GM12878 (cell line): ENCODE measurements at regions not wholly inside any gene's neighbourhood (a gene's known extent, or its start where the extent isn't known, plus 50 kb on each side); places are given as distances from the start of the nearest gene placed in this dataset.

Experiments used
- ATAC-seq: fragments of 200-7000 bp; cut with Tn5 transposase; 3 replicates; pipeline ENCODE4 v1.9.1; 2020; ENCODE audit warnings: mild to moderate bottlenecking, moderate library complexity
- BruUV-seq: library from RNA; stranded (reverse); fragments of 400-500 nt; replicated peaks from 2 replicates; lab custom pipeline; 2021; lab: Mats Ljungman, UMichigan
- CTCF ChIA-PET: fragments of 300-600 bp; sonication (Branson Sonifier 250); formaldehyde crosslinking; extraction: SDS; loops from one replicate; lab custom pipeline; 2021; ENCODE audit warnings: inconsistent platforms; lab: Yijun Ruan, JAX
- POLR2A ChIA-PET: fragments of 350-600 bp; formaldehyde crosslinking; extraction: SDS; loops from one replicate; lab custom pipeline; 2021; ENCODE audit warnings: inconsistent platforms; lab: Charles Lee
- RAD21 ChIA-PET: fragments of 300-600 bp; sonication (Branson Sonifier 250); formaldehyde crosslinking; loops from one replicate; lab custom pipeline; 2023; ENCODE audit warnings: antibody characterized with exemption; ENCODE audit not compliant: unreplicated experiment; lab: Charles Lee
- SMC1A ChIA-PET: fragments of 300-600 bp; sonication (Branson Sonifier 250); formaldehyde crosslinking; loops from one replicate; lab custom pipeline; 2023; ENCODE audit not compliant: unreplicated experiment, uncharacterized antibody; lab: Charles Lee
- DNase-seq: peaks from one replicate; pipeline ENCODE4 v3.0.0-alpha.2; 2011; ENCODE audit warnings: low read depth, low spot score
- FAIRE-seq: peaks from 3 replicates; lab custom pipeline; 2011; peaks lifted over from hg19 to GRCh38; lab: Jason Lieb, UNC
- H2AFZ ChIP-seq: 2 replicates; pipeline ENCODE4 v1.6.0; 2011; ENCODE audit warnings: low read depth, low read length, control low read depth; ENCODE audit not compliant: control insufficient read depth
- H3K27ac ChIP-seq: 2 replicates; pipeline ENCODE4 v1.5.1; 2011; ENCODE audit warnings: control low read depth; ENCODE audit not compliant: control insufficient read depth, insufficient read depth
- H3K27me3 ChIP-seq, 2 experiments: replicated peaks in 1 of 2; 2 replicates each; pipeline versions ENCODE4 v1.6.0 to v1.6.1; 2011; ENCODE audit warnings: low read length in 1 of 2; ENCODE audit not compliant: control insufficient read depth in 2 of 2, insufficient read depth in 2 of 2
- H3K36me3 ChIP-seq, 2 experiments: 2 replicates each; pipeline ENCODE4 v1.5.1; 2011; ENCODE audit warnings: low read length in 1 of 2; ENCODE audit not compliant: control insufficient read depth in 2 of 2, insufficient read depth in 2 of 2
- H3K4me1 ChIP-seq: 2 replicates; pipeline ENCODE4 v1.6.1; 2011; ENCODE audit warnings: mild to moderate bottlenecking, low read length, moderate library complexity, mixed read lengths; ENCODE audit not compliant: control insufficient read depth, insufficient read depth
- H3K4me2 ChIP-seq: 2 replicates; pipeline ENCODE4 v1.6.0; 2011; ENCODE audit warnings: control low read depth; ENCODE audit not compliant: control insufficient read depth, insufficient read depth
- H3K4me3 ChIP-seq: fragments of 200-600 bp; sonication (generic); 2 replicates; pipeline ENCODE4 v1.5.1; 2016
- H3K79me2 ChIP-seq: 2 replicates; pipeline ENCODE4 v1.6.0; 2011; ENCODE audit warnings: low read length; ENCODE audit not compliant: control insufficient read depth, insufficient read depth
- H3K9ac ChIP-seq: 2 replicates; pipeline ENCODE4 v1.8.0; 2011; ENCODE audit warnings: low read length, control low read depth, mixed read lengths; ENCODE audit not compliant: control insufficient read depth, insufficient read depth
- H3K9me3 ChIP-seq: replicated peaks from 3 replicates; pipeline ENCODE4 v1.5.1; 2011; ENCODE audit warnings: mild to moderate bottlenecking, low read length; ENCODE audit not compliant: control insufficient read depth, insufficient read depth
- H4K20me1 ChIP-seq: 2 replicates; pipeline ENCODE4 v1.6.0; 2011; ENCODE audit not compliant: control insufficient read depth, insufficient read depth
- ASH2L ChIP-seq: fragments of 300-600, 200-600 bp; sonication (generic); IDR thresholded peaks from 2 replicates; pipeline ENCODE4 v1.6.1; 2017; ENCODE audit warnings: low read depth, mild to moderate bottlenecking, borderline replicate concordance
- BCL3 ChIP-seq: IDR thresholded peaks from 2 replicates; pipeline ENCODE4 v1.6.1; 2011; ENCODE audit warnings: borderline replicate concordance, low read depth, mild to moderate bottlenecking, moderate library complexity, low read length; ENCODE audit not compliant: insufficient read depth, poor library complexity, severe bottlenecking
- BHLHE40 ChIP-seq, 2 experiments: fragments of 450-650 bp in 1 of 2; IDR thresholded peaks; 2 replicates each; pipeline ENCODE4 v1.6.1; 2011 to 2017; ENCODE audit warnings: low read depth in 2 of 2, borderline replicate concordance in 1 of 2, improper control_type of control experiment in 1 of 2, low read length in 1 of 2, mild to moderate bottlenecking in 1 of 2
- EP300 ChIP-seq, 2 experiments: fragments of 150-350 bp in 1 of 2; IDR thresholded peaks; 2 replicates each; pipeline ENCODE4 v1.6.1; 2011 to 2012; ENCODE audit warnings: low read depth in 2 of 2, low read length in 2 of 2, borderline replicate concordance in 1 of 2, improper control_type of control experiment in 1 of 2, inconsistent platforms in 1 of 2; ENCODE audit not compliant: control insufficient read depth in 1 of 2
- FOXK2 ChIP-seq: fragments of 450-650 bp; IDR thresholded peaks from 2 replicates; pipeline ENCODE4 v1.6.1; 2017; ENCODE audit warnings: mild to moderate bottlenecking, moderate library complexity
- GABPA ChIP-seq: IDR thresholded peaks from 2 replicates; pipeline ENCODE4 v1.6.1; 2014; ENCODE audit warnings: antibody characterized with exemption, low read depth, mild to moderate bottlenecking, inconsistent platforms
- HCFC1 ChIP-seq: fragments of 150-350 bp; IDR thresholded peaks from 2 replicates; pipeline ENCODE4 v1.6.1; 2014; ENCODE audit warnings: low read length
- IKZF2 ChIP-seq, 2 experiments: fragments of 450-650 bp; IDR thresholded peaks; 2 replicates each; pipeline ENCODE4 v1.6.1; 2017; ENCODE audit warnings: mild to moderate bottlenecking in 2 of 2, moderate library complexity in 2 of 2
- MXI1 ChIP-seq: fragments of 150-350 bp; IDR thresholded peaks from 2 replicates; pipeline ENCODE4 v1.6.1; 2011; ENCODE audit warnings: low read depth, mild to moderate bottlenecking, inconsistent platforms, low read length, improper control_type of control experiment
- MYC ChIP-seq: IDR thresholded peaks from 2 replicates; pipeline ENCODE4 v1.6.1; 2011; ENCODE audit warnings: mild to moderate bottlenecking, low read length, moderate library complexity, inconsistent platforms; ENCODE audit not compliant: insufficient read depth, insufficient replicate concordance, insufficient read length, severe bottlenecking
- POLR2AphosphoS2 ChIP-seq: IDR thresholded peaks from 2 replicates; pipeline ENCODE4 v1.6.1; 2011; ENCODE audit warnings: low read depth, mild to moderate bottlenecking, low read length, improper control_type of control experiment, moderate library complexity
- SMAD1 ChIP-seq: fragments of 450-650 bp; IDR thresholded peaks from 2 replicates; pipeline ENCODE4 v1.6.1; 2018; ENCODE audit warnings: mild to moderate bottlenecking, low read depth; ENCODE audit not compliant: partially characterized antibody
- TCF7 ChIP-seq: IDR thresholded peaks from 2 replicates; pipeline ENCODE4 v1.6.1; 2014; ENCODE audit warnings: antibody characterized with exemption, borderline replicate concordance
- ZNF217 ChIP-seq: fragments of 450-650 bp; IDR thresholded peaks from 2 replicates; pipeline ENCODE4 v1.6.1; 2017; ENCODE audit warnings: antibody characterized with exemption, mild to moderate bottlenecking
- WGBS: methylation state at CpG from one replicate; pipeline ENCODE4 v1.1.6; 2016; ENCODE audit warnings: low lambda C conversion rate; ENCODE audit not compliant: insufficient replicate concordance, insufficient coverage; ENCODE audit errors: missing lambda C conversion rate; 5-methylcytosine and 5-hydroxymethylcytosine counted together
- in situ Hi-C: fragments of 300-500 bp; cut with MboI; formaldehyde crosslinking; loops from 9 replicates; pipeline ENCODE4 v1.14.3; 2018; ENCODE audit warnings: mixed read lengths
- intact Hi-C: fragments of 100-400 bp; cut with micrococcal nuclease; formaldehyde crosslinking; loops from one replicate; pipeline ENCODE4 v1.14.2; 2022; ENCODE audit not compliant: unreplicated experiment
- TF ChIP-seq, protein P1 (sequence below): fragments of 450-650 bp; IDR thresholded peaks from 2 replicates; pipeline ENCODE4 v1.6.1; 2017; ENCODE audit warnings: low read depth, mild to moderate bottlenecking, moderate library complexity

DNA sequence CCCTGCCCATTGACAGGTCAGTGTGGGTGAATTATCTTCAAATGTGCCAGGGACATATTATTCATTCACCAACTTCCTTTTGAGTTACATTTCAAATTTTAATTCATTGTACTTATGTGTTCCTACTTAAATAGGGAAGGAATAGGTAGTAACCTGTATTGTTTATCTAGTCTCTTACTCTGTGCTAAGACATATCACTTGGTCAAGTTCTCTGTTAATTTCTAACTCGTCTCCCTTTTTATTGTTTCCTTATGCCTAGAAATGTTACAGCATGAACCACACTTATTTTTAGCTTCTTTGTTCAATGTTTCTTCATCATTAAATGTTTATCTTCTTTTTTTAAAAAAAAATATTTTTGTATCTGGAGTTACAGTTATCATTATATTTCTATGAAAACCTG, 151.9 kb downstream of the HAUS1 start:
- ChIA-PET SMC1A (no interaction called here), RAD21 (no interaction called here), CTCF (no interaction called here), POLR2A (no interaction called here)
- H3K36me3 ChIP-seq, result no peaks in the 10 kb centered on the region; a peak in 2 of 4 replicates
- no peaks in the 10 kb centered on the region for H4K20me1 ChIP-seq
- BruUV-seq, result no TSS peak
- in situ Hi-C loops (no loop called here), intact Hi-C loops (no loop called here)
- no peak overlapping the region for H3K9ac ChIP-seq
- no peak overlapping the region for H3K4me2 ChIP-seq
- FAIRE-seq (no peak), ATAC-seq (no peak), DNase-seq (no peak)
- H3K27ac ChIP-seq, result no peak overlapping the region
- peaks cover 9% of the 10 kb centered on the region for H3K4me1 ChIP-seq
- H3K4me3 ChIP-seq, result no peak overlapping the region
- H3K27me3 ChIP-seq, result no peaks in the 10 kb centered on the region
- no peaks in the 10 kb centered on the region for H3K9me3 ChIP-seq
- TF ChIP-seq TCF7 (no peak), SMAD1 (no peak), FOXK2 (no peak), GABPA (no peak), BHLHE40 (IDR thresholded peaks at IDR 0.05; ENCODE audit: borderline replicate concordance in 1 of 2, low read depth in 2 of 2, low read length in 1 of 2) (no peak), ASH2L (no peak)
- 96% methylated on average over 1 of the region's 1 CpG for WGBS
- H3K79me2 ChIP-seq, result peaks cover 9% of the 10 kb centered on the region
- no peak overlapping the region for H2AFZ ChIP-seq

DNA sequence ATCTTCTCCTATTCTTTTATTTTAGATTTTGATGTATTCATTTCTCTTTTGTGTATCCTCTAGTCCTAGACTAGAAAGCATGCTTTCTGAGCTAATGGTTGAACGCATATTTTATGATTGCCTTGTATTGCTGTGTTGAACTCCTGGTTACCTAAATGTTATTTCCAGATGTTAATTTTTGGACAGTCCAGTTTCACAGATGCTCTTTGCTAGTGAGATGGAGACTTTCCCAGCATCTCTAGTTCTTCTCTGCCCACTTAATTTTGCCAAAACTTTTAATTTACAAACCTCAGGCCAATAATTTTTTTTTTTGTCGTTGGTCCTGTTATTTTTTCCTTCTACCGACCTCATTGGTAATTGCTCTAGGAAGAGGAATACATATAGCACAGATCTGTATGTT, 153.2 kb downstream of the HAUS1 start:
- H3K4me3 ChIP-seq, result no peak overlapping the region
- intact Hi-C loops, result no loop called here
- no peaks in the 10 kb centered on the region for H3K27me3 ChIP-seq
- ChIA-PET RAD21 (no interaction called here), CTCF (interaction anchor here (0.7 kb wide), 1 partner anchor 27 kb away, joined by 3 read pairs; no protein-coding TSS in a partner anchor), SMC1A (interaction anchor here (0.6 kb wide), 1 partner anchor 503 kb away, joined by 3 read pairs; no protein-coding TSS in a partner anchor), POLR2A (no interaction called here)
- ATAC-seq (no peak), FAIRE-seq (no peak), DNase-seq (no peak)
- H3K9ac ChIP-seq, result no peak overlapping the region
- H2AFZ ChIP-seq, result no peak overlapping the region
- H4K20me1 ChIP-seq, result no peaks in the 10 kb centered on the region
- 87% methylated on average over 3 of the region's 3 CpGs for WGBS
- H3K4me2 ChIP-seq, result no peak overlapping the region
- H3K9me3 ChIP-seq, result no peaks in the 10 kb centered on the region
- H3K36me3 ChIP-seq, result no peaks in the 10 kb centered on the region; a peak in 2 of 4 replicates
- peaks cover 6% of the 10 kb centered on the region for H3K4me1 ChIP-seq
- H3K79me2 ChIP-seq, result no peaks in the 10 kb centered on the region; the same call in 1 of the 2 replicates
- H3K27ac ChIP-seq, result no peak overlapping the region
- in situ Hi-C loops, result no loop called here
- no TSS peak for BruUV-seq
- TF ChIP-seq POLR2AphosphoS2 (no peak), MYC (no peak), IKZF2 (IDR thresholded peaks at IDR 0.05) (no peak), EP300 (IDR thresholded peaks at IDR 0.05; ENCODE audit: borderline replicate concordance in 1 of 2, control insufficient read depth in 1 of 2, low read depth in 2 of 2, low read length in 2 of 2) (no peak), BHLHE40 (IDR thresholded peaks at IDR 0.05; ENCODE audit: borderline replicate concordance in 1 of 2, low read depth in 2 of 2, low read length in 1 of 2) (no peak), HCFC1 (no peak), MXI1 (no peak), BCL3 (no peak), ZNF217 (no peak)
- TF ChIP-seq, protein P1, sequence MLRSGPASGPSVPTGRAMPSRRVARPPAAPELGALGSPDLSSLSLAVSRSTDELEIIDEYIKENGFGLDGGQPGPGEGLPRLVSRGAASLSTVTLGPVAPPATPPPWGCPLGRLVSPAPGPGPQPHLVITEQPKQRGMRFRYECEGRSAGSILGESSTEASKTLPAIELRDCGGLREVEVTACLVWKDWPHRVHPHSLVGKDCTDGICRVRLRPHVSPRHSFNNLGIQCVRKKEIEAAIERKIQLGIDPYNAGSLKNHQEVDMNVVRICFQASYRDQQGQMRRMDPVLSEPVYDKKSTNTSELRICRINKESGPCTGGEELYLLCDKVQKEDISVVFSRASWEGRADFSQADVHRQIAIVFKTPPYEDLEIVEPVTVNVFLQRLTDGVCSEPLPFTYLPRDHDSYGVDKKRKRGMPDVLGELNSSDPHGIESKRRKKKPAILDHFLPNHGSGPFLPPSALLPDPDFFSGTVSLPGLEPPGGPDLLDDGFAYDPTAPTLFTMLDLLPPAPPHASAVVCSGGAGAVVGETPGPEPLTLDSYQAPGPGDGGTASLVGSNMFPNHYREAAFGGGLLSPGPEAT, result no peak
